Keratinocyte (primary cell): ENCODE measurements at regions not wholly inside any gene's neighbourhood (a gene's known extent, or its start where the extent isn't known, plus 50 kb on each side); places are given as distances from the start of the nearest gene placed in this dataset.

Source experiments
- EZH2 ChIP-seq: IDR thresholded peaks from one replicate; pipeline ENCODE4 v1.6.1; 2012; ENCODE audit warnings: inconsistent platforms, mild to moderate bottlenecking, low read length, moderate library complexity
- TF ChIP-seq, protein P1 (sequence below), 3 experiments: IDR thresholded peaks in 1 of 3; conservative IDR thresholded peaks in 1 of 3; optimal IDR thresholded peaks in 1 of 3; 2 replicates in 2 of 3; 3 replicates in 1 of 3; pipeline versions ENCODE3 to v1.5.1; 2011; ENCODE audit warnings: low read length in 3 of 3, mild to moderate bottlenecking in 3 of 3, moderate library complexity in 2 of 3, control low read depth in 1 of 3, inconsistent platforms in 1 of 3; ENCODE audit not compliant: insufficient read depth in 2 of 3; ENCODE audit errors: extremely low read depth in 1 of 3

DNA sequence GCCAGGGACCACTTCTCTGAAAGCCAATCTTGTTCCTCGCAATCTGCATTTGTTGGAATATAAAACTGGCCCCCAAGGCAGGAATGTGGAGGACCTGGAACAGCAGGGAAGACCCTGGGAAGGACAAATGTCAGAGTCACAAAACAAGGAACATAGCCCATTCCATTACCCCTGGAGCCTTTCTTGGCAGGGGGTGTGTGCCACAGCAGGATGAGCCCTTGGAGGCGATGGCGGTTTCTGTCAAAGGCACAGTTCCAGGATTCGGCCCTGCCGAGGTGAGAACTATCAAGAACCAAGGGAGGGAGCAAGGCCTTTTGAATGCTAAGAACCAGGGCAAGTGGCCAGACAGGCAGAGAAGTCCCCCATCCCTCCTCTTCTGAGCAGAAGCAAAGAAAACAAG lies 204.3 kb downstream of the TRIM29 start:
- TF ChIP-seq, protein P1, sequence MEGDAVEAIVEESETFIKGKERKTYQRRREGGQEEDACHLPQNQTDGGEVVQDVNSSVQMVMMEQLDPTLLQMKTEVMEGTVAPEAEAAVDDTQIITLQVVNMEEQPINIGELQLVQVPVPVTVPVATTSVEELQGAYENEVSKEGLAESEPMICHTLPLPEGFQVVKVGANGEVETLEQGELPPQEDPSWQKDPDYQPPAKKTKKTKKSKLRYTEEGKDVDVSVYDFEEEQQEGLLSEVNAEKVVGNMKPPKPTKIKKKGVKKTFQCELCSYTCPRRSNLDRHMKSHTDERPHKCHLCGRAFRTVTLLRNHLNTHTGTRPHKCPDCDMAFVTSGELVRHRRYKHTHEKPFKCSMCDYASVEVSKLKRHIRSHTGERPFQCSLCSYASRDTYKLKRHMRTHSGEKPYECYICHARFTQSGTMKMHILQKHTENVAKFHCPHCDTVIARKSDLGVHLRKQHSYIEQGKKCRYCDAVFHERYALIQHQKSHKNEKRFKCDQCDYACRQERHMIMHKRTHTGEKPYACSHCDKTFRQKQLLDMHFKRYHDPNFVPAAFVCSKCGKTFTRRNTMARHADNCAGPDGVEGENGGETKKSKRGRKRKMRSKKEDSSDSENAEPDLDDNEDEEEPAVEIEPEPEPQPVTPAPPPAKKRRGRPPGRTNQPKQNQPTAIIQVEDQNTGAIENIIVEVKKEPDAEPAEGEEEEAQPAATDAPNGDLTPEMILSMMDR (optimal IDR thresholded peaks at IDR 0.05 in 1 of 3, IDR thresholded peaks at IDR 0.05 in 1 of 3, conservative IDR thresholded peaks at IDR 0.05 in 1 of 3; ENCODE audit: extremely low read depth in 1 of 3, insufficient read depth in 2 of 3, low read length in 3 of 3), result no peak
- TF ChIP-seq EZH2, result no peak
